ENCODE measurements at regions not wholly inside any gene's neighbourhood (a gene's known extent, or its start where the extent isn't known, plus 50 kb on each side); places are given as distances from the start of the nearest gene placed in this dataset.
A peak's percentile ranks its signal among the peaks of the same experiment; 100 is the strongest.

GRCh38 chr2:109069331-109070194, 59.4 kb upstream of the SH3RF3 start (continued):
- TF ChIP-seq ZNF609 (CRISPR knock-in tag; IDR thresholded peaks at IDR 0.05; ENCODE audit: borderline replicate concordance) (peak; percentile 66; the same call in 1 of the 2 replicates), PBX2 (CRISPR knock-in tag; IDR thresholded peaks at IDR 0.05) (peak; percentile 54; the same call in 1 of the 2 replicates)

GRCh38 chr2:109068811-109069210, 60.2 kb upstream of the SH3RF3 start:
- ATAC-seq (no peak), DNase-seq (ENCODE audit: low spot score) (no peak), FAIRE-seq (peak; percentile 52)
- no peaks in the 10 kb centered on the region for H3K36me3 ChIP-seq (replicated peaks in 1 of 2; ENCODE audit: control insufficient read depth in 1 of 2, insufficient read depth in 2 of 2, low read length in 2 of 2)
- H3K4me2 ChIP-seq (ENCODE audit: low read depth, low read length) = no peak overlapping the region; the same call in 1 of the 2 replicates
- H3K79me2 ChIP-seq (ENCODE audit: insufficient read depth, low read length) = no peaks in the 10 kb centered on the region
- 63% methylated on average over 2 of the region's 2 CpGs for WGBS (ENCODE audit: low lambda C conversion rate)
- TF ChIP-seq NKX3-1 (CRISPR knock-in tag; IDR thresholded peaks at IDR 0.05) = no peak
- no peak for TF ChIP-seq CREB3 (CRISPR knock-in tag; IDR thresholded peaks at IDR 0.05)
- no peak for TF ChIP-seq DNMT1 (CRISPR knock-in tag; IDR thresholded peaks at IDR 0.05)
- TF ChIP-seq MAFK (conservative IDR thresholded peaks at IDR 0.05 in 1 of 2, IDR thresholded peaks at IDR 0.05 in 1 of 2; ENCODE audit: low read length in 2 of 2) = peak; percentile 31; a peak in 3 of 4 replicates
- ChIA-PET POLR2A (no interaction called here), CTCF (ENCODE audit: low intra/inter-chr PET ratio, low total read pairs) (no interaction called here)
- H4K20me1 ChIP-seq (ENCODE audit: insufficient read depth, low read length) = no peaks in the 10 kb centered on the region
- intact Hi-C loops (cut with micrococcal nuclease; ENCODE audit: unreplicated experiment) (no loop called here), in situ Hi-C loops (cut with HindIII; ENCODE audit: extremely low pct_ligation_motif_present, low pct_unique_long_range_greater_than_20kb) (no loop called here)
- H3K9ac ChIP-seq (ENCODE audit: insufficient read depth, low read depth, low read length) = no peak overlapping the region
- H3K4me3 ChIP-seq (replicated peaks in 1 of 3; ENCODE audit: insufficient read depth in 1 of 3, low read depth in 2 of 3, low read length in 3 of 3) = no peak overlapping the region
- no peak overlapping the region for H2AFZ ChIP-seq (ENCODE audit: low read length)
- no TSS peak for BruUV-seq (replicated peaks)
- H3K4me1 ChIP-seq (ENCODE audit: insufficient read depth, low read length) = peaks cover 65% of the 10 kb centered on the region
- H3K27me3 ChIP-seq (ENCODE audit: control insufficient read depth in 1 of 2, insufficient read depth in 2 of 2, low read length in 2 of 2) = no peaks in the 10 kb centered on the region
- H3K27ac ChIP-seq (ENCODE audit: extremely low read length, insufficient read depth, low read length) = peak overlapping the region; percentile 77
- no peaks in the 10 kb centered on the region for H3K9me3 ChIP-seq (ENCODE audit: low read length)
